ENCODE measurements at regions not wholly inside any gene's neighbourhood (a gene's known extent, or its start where the extent isn't known, plus 50 kb on each side); places are given as distances from the start of the nearest gene placed in this dataset.

GRCh38 chr7:25297278-25297677 is 69.0 kb upstream of the NPVF start:
- no peak for TF ChIP-seq POLR2AphosphoS5 (IDR thresholded peaks at IDR 0.05; ENCODE audit: low read depth, low read length)
- TF ChIP-seq, protein P1, sequence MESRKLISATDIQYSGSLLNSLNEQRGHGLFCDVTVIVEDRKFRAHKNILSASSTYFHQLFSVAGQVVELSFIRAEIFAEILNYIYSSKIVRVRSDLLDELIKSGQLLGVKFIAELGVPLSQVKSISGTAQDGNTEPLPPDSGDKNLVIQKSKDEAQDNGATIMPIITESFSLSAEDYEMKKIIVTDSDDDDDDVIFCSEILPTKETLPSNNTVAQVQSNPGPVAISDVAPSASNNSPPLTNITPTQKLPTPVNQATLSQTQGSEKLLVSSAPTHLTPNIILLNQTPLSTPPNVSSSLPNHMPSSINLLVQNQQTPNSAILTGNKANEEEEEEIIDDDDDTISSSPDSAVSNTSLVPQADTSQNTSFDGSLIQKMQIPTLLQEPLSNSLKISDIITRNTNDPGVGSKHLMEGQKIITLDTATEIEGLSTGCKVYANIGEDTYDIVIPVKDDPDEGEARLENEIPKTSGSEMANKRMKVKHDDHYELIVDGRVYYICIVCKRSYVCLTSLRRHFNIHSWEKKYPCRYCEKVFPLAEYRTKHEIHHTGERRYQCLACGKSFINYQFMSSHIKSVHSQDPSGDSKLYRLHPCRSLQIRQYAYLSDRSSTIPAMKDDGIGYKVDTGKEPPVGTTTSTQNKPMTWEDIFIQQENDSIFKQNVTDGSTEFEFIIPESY (IDR thresholded peaks at IDR 0.05; ENCODE audit: extremely low read depth, insufficient replicate concordance, low read length): no peak
- no peak for TF ChIP-seq CTCF (IDR thresholded peaks at IDR 0.05 in 2 of 3, conservative IDR thresholded peaks at IDR 0.05 in 1 of 3; ENCODE audit: borderline replicate concordance in 1 of 3, insufficient read depth in 1 of 3, low read depth in 2 of 3, low read length in 2 of 3)

All from HCT116 (cell line).